HG03159 (cell line): ENCODE measurements at regions not wholly inside any gene's neighbourhood (a gene's known extent, or its start where the extent isn't known, plus 50 kb on each side); places are given as distances from the start of the nearest gene placed in this dataset.
"Not testable (repeated sequence)": the region's sequence is repeated elsewhere in the genome, so short reads cannot be mapped to it uniquely, and the experiment has no call there.

Experiments
- ATAC-seq: cut with Tn5 transposase; IDR thresholded peaks from one replicate; pipeline ENCODE4 v1.9.1; 2021; ENCODE audit warnings: mild to moderate bottlenecking, moderate library complexity; ENCODE audit not compliant: unreplicated experiment

GRCh38 chr13:90331974-90332373, 1015.5 kb upstream of the MIR17HG start:
- no peak for ATAC-seq

GRCh38 chr13:90336507-90336906, 1011.0 kb upstream of the MIR17HG start:
- no peak for ATAC-seq

- not testable (repeated sequence) for ATAC-seq
Observed at GRCh38 chr13:90341348-90341747, 1006.1 kb upstream of the MIR17HG start.

- ATAC-seq, result not testable (repeated sequence)
Observed at GRCh38 chr13:90348477-90349136, 998.9 kb upstream of the MIR17HG start.

- no peak for ATAC-seq
Observed at GRCh38 chr13:90352763-90353162, 994.7 kb upstream of the MIR17HG start.

- no peak for ATAC-seq
Observed at GRCh38 chr13:90355162-90355751, 992.2 kb upstream of the MIR17HG start.

GRCh38 chr13:90360785-90361184, 986.7 kb upstream of the MIR17HG start:
- ATAC-seq, result no peak

- ATAC-seq, result no peak
Observed at GRCh38 chr13:90362707-90363106, 984.8 kb upstream of the MIR17HG start.

- no peak for ATAC-seq
Observed at GRCh38 chr13:90365130-90365529, 982.4 kb upstream of the MIR17HG start.

- ATAC-seq, result no peak
Observed at GRCh38 chr13:90374168-90374567, 973.3 kb upstream of the MIR17HG start.

- ATAC-seq, result no peak
Observed at GRCh38 chr13:90375851-90376250, 971.6 kb upstream of the MIR17HG start.

- no peak for ATAC-seq
Observed at GRCh38 chr13:90382425-90382824, 965.1 kb upstream of the MIR17HG start.

- no peak for ATAC-seq
Observed at GRCh38 chr13:90385781-90386489, 961.6 kb upstream of the MIR17HG start.

- no peak for ATAC-seq
Observed at GRCh38 chr13:90388887-90389452, 958.5 kb upstream of the MIR17HG start.

GRCh38 chr13:90389537-90389936, 958.0 kb upstream of the MIR17HG start:
- ATAC-seq, result no peak

- no peak for ATAC-seq
Observed at GRCh38 chr13:90393408-90393807, 954.1 kb upstream of the MIR17HG start.

- ATAC-seq, result no peak
Observed at GRCh38 chr13:90395348-90395747, 952.1 kb upstream of the MIR17HG start.

GRCh38 chr13:90395846-90396245, 951.6 kb upstream of the MIR17HG start:
- ATAC-seq, result no peak

GRCh38 chr13:90396266-90396665, 951.2 kb upstream of the MIR17HG start:
- no peak for ATAC-seq

- no peak for ATAC-seq
Observed at GRCh38 chr13:90397503-90397902, 950.0 kb upstream of the MIR17HG start.

- ATAC-seq, result no peak
Observed at GRCh38 chr13:90400372-90400771, 947.1 kb upstream of the MIR17HG start.

GRCh38 chr13:90401150-90401549, 946.3 kb upstream of the MIR17HG start:
- ATAC-seq, result no peak
